HL-60 (cell line): ENCODE measurements at regions not wholly inside any gene's neighbourhood (a gene's known extent, or its start where the extent isn't known, plus 50 kb on each side); places are given as distances from the start of the nearest gene placed in this dataset.

Experiments
- DNase-seq, 2 experiments: peaks; one replicate each; pipeline ENCODE4 v3.0.0-alpha.2; 2010 to 2020; ENCODE audit warnings: low read depth in 1 of 2, low spot score in 1 of 2
- H3K27ac ChIP-seq: fragments of 250-450 bp; sonication (Bioruptor Pico); replicated peaks from 2 replicates; pipeline ENCODE4 v1.5.1; 2020; ENCODE audit warnings: mild to moderate bottlenecking, moderate library complexity
- H3K27me3 ChIP-seq: fragments of 250-450 bp; sonication (Bioruptor Pico); 2 replicates; pipeline ENCODE4 v1.5.1; 2021; ENCODE audit warnings: mild to moderate bottlenecking, moderate library complexity; ENCODE audit not compliant: insufficient read depth, poor library complexity, severe bottlenecking
- H3K4me3 ChIP-seq: replicated peaks from 2 replicates; pipeline ENCODE4 v1.5.1; 2011; ENCODE audit warnings: mild to moderate bottlenecking, control low read depth, low read length; ENCODE audit not compliant: insufficient read depth
- GABPA ChIP-seq: IDR thresholded peaks from 2 replicates; pipeline ENCODE4 v1.6.1; 2012; ENCODE audit warnings: low read depth
- POLR2AphosphoS5 ChIP-seq: IDR thresholded peaks from 2 replicates; pipeline ENCODE4 v1.6.1; 2012; ENCODE audit warnings: low read depth
- SPI1 ChIP-seq: IDR thresholded peaks from 2 replicates; pipeline ENCODE4 v1.6.1; 2012; ENCODE audit warnings: low read depth, mild to moderate bottlenecking, borderline replicate concordance
- TF ChIP-seq, protein P1 (sequence below): IDR thresholded peaks from one replicate; pipeline ENCODE4 v1.5.1; 2011; ENCODE audit warnings: low read length, control low read depth, inconsistent platforms; ENCODE audit not compliant: insufficient read depth
- TF ChIP-seq, protein P2 (sequence below): IDR thresholded peaks from 2 replicates; pipeline ENCODE4 v1.6.1; 2012; ENCODE audit warnings: low read depth; ENCODE audit not compliant: insufficient replicate concordance

- DNase-seq = no peak
- Histone ChIP-seq H3K27me3 (no peaks in the 10 kb centered on the region), H3K27ac (no peak overlapping the region), H3K4me3 (no peak overlapping the region)
- TF ChIP-seq, protein P1, sequence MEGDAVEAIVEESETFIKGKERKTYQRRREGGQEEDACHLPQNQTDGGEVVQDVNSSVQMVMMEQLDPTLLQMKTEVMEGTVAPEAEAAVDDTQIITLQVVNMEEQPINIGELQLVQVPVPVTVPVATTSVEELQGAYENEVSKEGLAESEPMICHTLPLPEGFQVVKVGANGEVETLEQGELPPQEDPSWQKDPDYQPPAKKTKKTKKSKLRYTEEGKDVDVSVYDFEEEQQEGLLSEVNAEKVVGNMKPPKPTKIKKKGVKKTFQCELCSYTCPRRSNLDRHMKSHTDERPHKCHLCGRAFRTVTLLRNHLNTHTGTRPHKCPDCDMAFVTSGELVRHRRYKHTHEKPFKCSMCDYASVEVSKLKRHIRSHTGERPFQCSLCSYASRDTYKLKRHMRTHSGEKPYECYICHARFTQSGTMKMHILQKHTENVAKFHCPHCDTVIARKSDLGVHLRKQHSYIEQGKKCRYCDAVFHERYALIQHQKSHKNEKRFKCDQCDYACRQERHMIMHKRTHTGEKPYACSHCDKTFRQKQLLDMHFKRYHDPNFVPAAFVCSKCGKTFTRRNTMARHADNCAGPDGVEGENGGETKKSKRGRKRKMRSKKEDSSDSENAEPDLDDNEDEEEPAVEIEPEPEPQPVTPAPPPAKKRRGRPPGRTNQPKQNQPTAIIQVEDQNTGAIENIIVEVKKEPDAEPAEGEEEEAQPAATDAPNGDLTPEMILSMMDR = no peak
- TF ChIP-seq SPI1 (no peak), POLR2AphosphoS5 (no peak), GABPA (no peak)
- TF ChIP-seq, protein P2, sequence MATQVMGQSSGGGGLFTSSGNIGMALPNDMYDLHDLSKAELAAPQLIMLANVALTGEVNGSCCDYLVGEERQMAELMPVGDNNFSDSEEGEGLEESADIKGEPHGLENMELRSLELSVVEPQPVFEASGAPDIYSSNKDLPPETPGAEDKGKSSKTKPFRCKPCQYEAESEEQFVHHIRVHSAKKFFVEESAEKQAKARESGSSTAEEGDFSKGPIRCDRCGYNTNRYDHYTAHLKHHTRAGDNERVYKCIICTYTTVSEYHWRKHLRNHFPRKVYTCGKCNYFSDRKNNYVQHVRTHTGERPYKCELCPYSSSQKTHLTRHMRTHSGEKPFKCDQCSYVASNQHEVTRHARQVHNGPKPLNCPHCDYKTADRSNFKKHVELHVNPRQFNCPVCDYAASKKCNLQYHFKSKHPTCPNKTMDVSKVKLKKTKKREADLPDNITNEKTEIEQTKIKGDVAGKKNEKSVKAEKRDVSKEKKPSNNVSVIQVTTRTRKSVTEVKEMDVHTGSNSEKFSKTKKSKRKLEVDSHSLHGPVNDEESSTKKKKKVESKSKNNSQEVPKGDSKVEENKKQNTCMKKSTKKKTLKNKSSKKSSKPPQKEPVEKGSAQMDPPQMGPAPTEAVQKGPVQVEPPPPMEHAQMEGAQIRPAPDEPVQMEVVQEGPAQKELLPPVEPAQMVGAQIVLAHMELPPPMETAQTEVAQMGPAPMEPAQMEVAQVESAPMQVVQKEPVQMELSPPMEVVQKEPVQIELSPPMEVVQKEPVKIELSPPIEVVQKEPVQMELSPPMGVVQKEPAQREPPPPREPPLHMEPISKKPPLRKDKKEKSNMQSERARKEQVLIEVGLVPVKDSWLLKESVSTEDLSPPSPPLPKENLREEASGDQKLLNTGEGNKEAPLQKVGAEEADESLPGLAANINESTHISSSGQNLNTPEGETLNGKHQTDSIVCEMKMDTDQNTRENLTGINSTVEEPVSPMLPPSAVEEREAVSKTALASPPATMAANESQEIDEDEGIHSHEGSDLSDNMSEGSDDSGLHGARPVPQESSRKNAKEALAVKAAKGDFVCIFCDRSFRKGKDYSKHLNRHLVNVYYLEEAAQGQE = no peak
These were observed 203.6 kb upstream of the SESN3 start for GRCh38 chr11:95434489-95435057.

DNA sequence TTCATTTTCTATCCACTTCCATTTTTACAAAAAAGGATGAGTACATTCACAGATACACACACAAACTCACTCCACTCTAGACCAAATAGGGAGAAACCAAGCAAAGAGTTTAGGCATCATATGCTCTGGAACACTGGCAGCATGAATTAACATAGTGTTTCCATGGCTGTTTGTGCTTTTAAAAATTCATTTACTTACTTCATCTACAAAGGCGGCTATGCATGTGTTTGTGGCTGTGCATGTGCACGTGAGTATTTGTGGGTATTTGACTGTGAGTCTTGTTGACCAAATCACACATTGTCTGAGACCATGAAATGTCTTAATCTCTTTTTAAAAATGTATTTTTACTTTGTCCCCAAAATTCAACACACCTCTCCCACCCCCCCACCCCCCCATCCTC lies 203.0 kb upstream of the SESN3 start:
- no peak for DNase-seq
- H3K4me3 ChIP-seq = no peak overlapping the region
- no peak overlapping the region for H3K27ac ChIP-seq
- no peaks in the 10 kb centered on the region for H3K27me3 ChIP-seq
- TF ChIP-seq POLR2AphosphoS5 = no peak
- TF ChIP-seq GABPA = no peak
- TF ChIP-seq SPI1 = no peak
- TF ChIP-seq, protein P1 = no peak
- TF ChIP-seq, protein P2 = no peak

DNA sequence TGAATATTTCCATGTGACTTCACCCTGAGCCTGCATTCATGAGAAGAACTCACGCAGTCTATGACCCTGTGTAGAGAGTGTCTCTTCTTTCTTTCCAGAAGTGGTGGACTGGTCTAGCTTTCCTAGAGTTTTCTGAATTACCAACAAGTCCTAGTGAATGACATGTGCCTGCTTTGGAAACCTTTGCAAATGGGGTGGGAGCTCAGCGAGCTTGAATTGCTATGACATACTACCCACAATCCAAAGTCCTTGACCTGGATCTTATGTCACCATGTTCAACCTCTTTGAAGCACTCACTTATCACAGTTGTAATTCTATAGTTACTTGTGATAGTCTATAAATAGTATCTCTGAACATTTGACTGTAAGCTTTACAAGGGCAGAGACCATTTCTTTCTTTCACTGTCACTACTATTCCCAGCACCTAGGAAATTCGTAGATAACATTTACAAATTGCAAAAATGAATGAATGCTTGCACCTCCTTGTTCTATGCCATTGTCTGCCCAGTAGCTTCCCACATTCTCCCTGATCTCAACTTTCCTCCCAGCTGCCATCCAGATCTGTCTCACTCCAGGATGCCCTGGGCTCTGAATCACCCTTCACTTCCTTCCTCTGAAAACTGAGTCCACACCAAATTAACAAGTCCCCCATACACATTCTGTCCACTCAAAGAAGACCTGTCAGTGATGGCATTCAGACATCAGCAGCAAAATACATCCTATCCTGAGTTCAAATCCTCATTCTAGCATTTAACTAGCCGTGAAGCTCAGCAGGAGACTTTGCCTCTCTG lies 201.9 kb upstream of the SESN3 start:
- DNase-seq = no peak
- no peak overlapping the region for H3K27ac ChIP-seq
- no peak overlapping the region for H3K4me3 ChIP-seq
- TF ChIP-seq, protein P1 = no peak
- no peak for TF ChIP-seq GABPA
- no peak for TF ChIP-seq POLR2AphosphoS5
- TF ChIP-seq, protein P2 = no peak
- no peak for TF ChIP-seq SPI1
- H3K27me3 ChIP-seq = no peaks in the 10 kb centered on the region
